Fibroblast of upper back skin (primary cell): ENCODE measurements at regions not wholly inside any gene's neighbourhood (a gene's known extent, or its start where the extent isn't known, plus 50 kb on each side); places are given as distances from the start of the nearest gene placed in this dataset.

Experiments used
- DNase-seq: peaks from one replicate; pipeline ENCODE4 v3.0.0-alpha.2; 2013

DNA sequence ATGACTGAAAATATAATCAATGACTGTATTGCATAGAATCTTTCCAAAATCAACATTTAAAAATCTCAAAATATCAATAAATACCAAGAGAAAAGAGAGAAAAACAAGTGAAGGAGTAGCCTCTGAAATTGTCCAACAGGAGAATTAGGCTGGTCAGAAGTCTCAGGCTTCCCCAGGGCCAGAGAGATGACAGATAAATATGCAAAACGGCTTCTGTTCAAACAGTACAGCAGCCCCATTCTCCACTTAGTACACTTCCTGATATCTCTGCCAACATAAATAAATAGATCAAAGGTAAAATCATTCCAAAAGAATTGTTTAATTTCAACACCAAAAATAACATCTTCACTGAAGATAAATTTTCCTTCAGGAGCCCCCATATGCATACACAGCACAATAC is 204.7 kb upstream of the GABRA2 start:
- no peak for DNase-seq

DNA sequence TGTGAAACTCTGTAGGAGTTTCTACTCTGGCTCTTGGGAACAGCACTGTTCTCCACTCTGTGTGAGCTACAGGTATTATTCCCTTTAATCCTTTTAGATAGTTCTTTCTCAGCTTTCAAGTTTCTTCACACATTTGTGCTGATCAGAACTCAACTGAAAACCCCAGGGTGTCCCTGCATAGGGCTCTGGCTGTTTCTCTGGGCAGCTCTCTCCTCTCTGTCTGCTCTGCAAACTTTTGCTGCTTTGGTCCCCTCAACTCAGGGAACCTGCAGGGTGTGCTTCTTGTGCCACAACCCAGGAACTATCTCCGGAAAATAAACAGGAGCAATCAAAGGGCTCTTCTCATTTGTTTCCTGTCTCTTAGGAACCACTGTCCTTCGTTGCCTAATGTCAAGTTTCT is 196.6 kb upstream of the GABRA2 start:
- DNase-seq: no peak

DNA sequence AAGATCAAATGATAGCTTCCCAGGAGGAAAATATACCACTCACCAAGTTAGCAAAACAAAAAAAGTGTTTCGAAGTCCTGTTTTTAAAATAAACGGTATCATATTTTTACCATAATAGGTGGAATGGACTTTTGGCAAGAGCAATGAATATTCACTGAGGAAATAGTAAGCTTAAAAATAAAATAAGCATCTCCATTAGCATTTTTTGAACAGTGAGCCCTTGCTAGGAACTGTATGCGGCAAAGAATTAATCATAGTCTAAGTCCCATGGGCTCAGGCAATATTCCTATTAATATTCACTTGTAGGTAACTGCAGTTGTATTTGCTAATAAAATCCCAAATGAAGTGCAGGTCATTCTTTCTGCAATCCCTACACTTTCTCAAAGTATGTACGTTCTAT is 191.7 kb upstream of the GABRA2 start:
- no peak for DNase-seq

DNA sequence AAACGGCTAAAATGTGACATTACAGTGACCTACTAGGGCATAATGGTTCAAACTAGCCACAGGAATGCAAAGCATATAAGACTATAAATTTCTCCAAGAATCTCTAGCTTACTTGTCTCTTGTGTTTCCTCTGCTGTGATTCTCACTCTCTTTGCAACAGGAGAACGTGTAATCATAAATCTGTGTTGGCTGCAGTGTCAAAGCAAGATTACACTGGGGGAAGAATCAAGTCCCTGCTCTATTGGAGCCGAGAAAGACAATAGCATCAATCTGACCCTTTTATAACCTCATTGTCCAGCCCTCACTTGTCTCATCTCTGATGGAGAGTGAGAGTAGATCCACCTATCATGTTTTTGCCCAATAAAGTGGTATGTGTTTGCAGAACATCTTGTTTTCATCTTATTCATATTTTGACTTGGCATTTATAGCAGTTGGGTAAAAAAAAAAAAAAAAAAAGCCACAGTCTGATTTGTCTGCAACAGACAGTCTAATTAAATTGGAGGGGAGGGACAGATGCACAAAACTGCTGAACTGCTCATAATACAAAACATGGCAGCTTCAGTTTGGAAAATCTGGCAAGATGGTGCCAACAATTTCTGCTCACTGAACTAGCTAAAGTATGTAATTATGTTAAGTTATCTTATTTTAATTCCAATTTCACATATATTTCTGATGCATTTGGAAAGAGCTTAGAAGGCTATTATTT is 165.0 kb upstream of the GABRA2 start:
- no peak for DNase-seq

DNA sequence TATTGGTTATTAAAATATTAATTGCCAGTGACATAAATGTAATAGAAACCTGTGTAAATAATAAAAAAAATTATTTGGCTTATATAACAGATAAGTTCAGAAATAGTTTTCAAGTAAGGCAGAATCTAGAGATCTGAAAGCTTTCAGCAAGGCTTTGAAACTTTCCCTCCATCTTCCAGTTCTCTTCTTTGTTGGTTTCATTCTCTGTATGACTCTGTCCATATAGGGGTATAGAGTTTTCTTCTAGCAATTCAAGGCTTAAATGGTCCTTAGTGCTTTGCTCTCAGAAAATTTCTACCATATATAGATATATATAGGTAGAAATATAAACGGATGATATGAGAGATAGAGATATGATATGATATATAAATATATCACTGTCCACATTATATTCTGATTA is 160.5 kb upstream of the GABRA2 start:
- no peak for DNase-seq

DNA sequence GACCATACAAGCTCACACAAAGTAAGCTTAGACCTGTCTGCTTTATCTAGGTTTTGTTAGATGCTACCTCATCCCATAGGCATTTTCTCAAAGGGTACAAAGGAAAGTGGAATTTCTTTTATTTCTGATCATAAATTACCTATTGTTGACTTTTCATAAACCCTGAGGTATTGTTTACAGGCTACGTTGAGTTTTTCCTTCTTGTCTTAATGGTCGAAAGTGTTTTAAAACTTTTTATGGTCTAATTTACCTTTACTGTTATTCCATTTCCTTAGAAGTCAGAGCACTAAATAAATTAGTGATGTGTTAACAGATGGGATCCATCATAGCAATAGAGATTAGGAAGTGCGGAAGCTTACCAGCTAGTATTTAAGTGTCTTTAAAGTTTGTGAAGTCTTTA is 159.2 kb upstream of the GABRA2 start:
- no peak for DNase-seq

DNA sequence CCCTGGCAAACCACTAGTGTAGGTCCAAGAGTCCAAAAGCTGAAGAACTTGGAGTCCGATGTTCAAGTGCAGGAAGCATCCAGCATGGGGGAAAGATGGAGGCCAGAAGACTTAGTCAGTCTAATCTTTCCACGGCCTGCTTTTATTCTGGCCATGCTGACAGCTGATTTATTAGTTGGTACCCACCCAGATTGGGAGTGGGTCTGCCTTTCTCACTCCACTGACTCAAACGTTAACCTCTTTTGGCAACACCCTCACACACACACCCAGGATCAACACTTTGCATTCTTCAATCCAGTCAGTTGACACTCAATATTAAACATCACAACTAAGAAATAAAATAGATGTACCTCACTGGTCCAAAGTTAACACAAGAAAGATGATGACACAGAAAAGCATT is 134.8 kb upstream of the GABRA2 start:
- no peak for DNase-seq

DNA sequence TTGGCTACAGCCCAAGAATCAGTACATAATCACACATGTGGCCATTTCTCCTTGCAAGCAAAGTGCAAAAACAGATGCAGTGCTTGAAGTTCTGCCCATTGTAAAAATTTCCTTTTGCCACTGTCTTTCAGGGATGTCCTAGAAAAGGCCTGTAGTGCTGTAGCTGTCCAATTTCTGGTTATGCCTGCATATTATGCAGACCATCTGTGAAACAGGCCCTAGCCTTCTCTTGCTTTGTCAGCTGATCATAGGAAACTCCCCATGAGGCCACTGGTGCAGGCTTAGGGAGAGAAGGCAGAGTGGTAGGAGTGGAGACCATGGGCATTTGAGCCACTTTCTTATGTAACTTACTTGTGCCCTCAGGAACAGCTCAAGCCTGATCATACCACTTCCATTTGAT is 130.4 kb upstream of the GABRA2 start:
- no peak for DNase-seq

DNA sequence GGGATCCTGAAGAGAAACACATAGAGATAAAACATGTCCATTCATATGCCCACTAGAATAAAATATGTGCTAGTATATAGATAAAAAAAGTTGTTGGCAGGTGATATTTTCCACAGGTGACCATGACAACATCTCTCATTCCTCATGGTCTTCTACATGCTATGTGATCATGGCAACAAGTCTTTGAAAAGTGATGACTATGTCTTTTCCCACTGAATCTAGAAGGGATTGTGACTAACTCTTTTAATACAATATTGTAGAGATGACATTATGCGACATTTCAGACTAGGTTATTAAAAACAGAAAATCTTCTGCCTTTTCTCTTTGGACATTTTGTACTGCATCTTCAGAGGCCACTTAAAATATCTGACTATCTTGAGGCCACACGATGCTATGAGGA is 126.0 kb upstream of the GABRA2 start:
- DNase-seq: no peak

DNA sequence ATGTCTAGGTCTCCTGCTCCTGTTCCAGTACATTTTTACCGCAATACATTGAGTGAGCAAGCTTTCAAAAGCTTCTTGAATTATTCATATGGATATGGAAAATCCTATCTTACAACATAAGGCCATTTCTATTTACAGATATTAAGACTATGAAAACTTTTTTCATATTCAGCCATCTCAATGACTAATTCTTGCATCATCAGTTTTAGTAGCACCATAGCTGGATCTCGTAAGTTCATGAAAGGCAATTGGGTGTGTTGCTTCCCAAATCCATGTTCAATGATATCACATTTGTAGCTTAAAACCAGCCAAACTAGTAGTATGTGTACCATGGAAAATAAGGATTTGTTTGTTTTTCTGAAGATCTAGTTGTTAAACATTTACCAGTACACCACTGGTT is 118.3 kb upstream of the GABRA2 start:
- no peak for DNase-seq

DNA sequence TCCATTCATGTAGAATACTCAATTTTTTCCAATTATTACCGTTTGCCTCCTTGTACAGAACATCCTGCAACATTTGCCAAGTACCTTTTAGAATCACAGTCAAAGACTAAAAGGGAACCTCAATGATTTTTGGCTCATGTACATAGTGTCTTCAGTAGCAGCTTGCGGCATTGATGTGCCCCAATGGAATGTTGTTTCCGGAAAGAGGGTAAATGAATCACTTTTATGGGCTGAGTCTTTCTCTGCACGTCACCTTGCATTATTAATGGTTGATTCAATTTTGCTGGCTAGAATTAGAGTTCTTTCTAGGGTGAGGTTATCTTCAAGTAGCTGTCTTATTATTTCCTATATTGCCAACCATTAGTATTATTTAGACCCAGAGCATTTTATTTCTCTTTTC is 116.9 kb upstream of the GABRA2 start:
- peak; percentile 6 for DNase-seq

DNA sequence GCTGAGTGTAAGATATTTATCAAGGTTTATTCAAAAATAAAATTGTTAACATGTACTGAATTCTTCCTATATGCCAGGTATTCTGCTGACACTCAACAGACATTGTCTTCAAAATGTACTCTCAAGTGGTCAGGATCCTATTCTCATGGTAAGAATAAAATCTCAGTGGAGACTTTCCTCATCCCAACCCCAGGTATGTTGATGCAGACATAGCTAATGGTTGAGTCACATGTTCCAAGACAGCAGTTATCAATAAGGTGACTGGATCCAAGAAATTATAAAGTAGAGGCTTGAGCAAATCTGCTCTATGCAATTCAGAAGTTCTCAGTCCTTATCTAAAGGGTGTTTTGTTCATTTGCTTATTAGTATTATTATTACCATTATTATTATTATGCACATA is 115.2 kb upstream of the GABRA2 start:
- DNase-seq: no peak

DNA sequence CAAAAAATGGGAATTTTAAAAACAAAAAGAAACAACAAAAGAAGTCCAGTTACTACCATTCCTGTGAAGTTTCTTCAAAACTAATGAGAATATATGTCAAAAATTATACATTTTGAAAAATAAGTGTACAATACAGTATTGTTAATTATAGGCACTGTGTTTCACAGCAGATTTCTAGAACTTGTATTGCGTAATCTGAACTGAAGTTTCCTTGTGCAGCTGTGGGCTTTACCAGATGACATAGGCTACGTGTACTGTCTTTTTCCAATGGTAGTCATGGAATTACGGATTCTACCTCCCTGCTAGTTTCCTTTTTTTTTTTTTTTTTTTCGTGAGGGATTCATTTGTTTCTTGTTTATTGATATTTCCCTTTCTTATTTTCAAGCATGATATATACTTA is 113.8 kb upstream of the GABRA2 start:
- no peak for DNase-seq

DNA sequence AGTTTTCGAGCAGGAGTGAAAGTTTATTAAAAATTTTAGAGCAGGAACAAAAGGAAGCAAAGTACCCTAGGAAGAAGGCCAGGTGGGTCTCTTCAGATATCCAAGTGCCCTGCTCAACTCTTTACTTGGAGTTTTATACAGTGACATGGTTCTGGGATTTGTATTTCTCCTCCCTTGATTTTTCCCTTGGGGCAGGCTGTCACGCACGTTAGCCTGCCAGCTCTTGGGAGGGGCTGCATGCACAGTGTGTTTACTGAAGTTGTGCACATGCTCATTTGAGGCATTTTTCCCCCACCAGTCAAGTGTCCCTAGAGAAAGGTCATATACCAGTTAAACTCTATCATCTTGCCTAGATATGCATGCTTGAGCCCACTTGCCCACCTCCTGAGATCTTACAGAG is 102.5 kb upstream of the GABRA2 start:
- DNase-seq: no peak

DNA sequence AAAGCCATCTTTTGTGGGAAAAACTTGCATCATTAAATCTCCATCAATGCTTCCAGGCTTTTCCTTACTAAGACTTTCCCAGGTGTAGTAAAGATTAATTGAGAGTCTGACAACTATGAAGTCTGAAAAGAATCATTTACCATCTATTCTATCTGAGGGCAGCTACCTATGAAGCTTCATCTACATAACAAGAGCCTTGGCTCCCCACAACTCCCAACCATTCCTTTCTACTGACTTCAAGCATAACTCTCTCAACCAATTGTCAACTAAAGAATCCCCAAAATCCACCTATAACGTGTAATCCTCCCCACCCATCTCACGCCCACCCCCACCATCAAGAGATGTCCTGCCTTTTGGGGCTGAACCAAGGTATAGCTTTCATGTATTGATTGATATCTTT is 101.5 kb upstream of the GABRA2 start:
- DNase-seq: no peak

DNA sequence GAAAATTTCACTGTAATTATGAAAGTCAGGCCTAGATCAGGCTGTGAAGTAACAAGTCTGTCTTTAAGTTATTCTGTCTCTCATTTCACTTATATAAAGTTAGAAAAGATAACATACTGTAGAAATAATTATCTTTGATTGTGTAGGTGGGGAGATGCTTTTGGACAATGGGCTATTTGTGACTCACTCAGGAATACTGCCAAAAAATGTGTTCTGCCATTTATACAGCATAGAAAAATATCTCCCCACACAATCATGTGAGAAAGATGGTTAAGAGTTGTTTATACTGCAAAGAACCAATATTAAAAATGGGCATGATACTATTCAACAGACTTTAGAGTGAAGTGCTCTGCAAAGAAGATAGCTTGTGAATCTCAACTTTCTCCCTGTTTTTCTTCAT is 95.0 kb upstream of the GABRA2 start:
- no peak for DNase-seq

DNA sequence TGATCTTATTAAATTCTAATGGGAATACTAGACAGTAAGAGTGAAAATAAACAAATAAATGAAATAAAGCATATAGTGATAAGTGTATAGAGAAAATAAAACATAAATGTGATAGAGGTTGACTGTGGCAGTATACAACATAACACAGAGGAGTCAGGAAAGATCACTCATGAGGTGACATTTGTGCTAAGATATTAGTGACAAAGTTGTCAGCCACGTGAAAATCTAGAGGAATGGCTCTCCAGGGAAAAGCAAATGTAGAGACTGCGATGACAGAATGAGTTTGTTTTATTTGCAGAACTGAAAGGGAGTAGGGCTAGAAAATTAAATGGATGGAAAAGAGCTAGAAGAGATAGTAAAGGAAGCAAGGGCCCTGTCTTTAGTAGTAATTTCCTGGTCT is 72.8 kb upstream of the GABRA2 start:
- no peak for DNase-seq

DNA sequence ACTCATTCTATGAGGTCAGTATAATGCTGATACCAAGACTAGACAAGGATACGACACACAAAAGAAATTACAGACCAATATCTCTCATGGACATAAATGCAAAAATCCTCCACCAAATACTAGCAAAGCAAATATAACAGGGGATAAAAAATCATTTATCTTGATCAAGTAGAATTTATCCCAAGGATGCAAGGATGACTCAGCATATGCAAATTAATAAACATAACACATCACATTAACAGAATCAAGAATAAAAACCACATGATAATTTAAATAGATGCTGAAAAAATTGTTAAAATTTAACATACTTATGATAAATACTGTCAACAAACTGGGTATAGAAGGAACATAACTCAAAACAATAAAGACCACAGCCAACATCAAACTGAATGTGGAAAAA is 69.4 kb upstream of the GABRA2 start:
- no peak for DNase-seq

DNA sequence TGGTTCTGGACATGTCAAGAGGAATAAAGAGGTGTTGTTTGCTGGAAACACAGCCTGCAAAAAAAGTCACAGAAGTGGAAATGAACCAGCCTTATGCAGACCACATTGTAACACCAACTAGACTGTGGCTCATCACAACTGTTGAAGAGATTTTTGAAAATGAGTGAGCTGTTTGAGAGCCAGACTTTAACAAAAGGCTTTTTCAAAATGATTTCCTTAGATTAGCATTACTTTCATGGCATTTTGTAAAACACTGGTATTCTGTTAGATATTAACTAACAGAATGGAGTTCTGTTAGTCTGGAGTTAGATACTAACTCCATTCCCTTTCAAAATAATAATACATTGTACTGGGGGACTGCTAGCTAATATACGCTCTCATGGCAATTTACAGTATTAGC is 60.6 kb upstream of the GABRA2 start:
- no peak for DNase-seq

DNA sequence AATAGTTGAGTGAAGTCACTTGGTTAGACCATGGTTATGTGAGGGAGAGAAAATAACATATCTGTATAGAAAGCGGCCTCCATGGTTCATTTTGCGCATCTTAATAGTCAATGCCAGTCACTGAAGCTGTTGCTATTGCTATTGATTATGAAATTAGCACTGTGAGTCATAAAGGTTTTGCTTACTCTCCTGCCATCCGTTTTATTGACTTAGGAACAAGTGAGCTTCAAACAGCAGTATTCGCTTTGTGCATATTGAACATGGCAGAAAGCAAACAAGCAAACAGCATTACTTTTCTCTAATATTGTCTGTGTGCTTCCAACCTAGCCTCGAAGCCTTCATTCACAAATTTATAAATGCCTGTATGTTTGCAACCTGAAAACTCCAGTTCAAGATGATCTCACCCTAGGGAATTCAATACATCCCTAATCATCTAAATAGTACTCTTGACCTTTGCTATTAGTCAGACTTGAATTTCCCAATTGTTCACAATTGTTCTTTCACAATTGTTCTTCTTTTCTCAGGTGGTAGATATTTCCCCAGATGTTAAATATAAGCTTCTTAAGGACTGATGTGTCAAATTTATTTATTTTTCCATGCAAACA is 55.9 kb upstream of the GABRA2 start:
- DNase-seq: no peak

DNA sequence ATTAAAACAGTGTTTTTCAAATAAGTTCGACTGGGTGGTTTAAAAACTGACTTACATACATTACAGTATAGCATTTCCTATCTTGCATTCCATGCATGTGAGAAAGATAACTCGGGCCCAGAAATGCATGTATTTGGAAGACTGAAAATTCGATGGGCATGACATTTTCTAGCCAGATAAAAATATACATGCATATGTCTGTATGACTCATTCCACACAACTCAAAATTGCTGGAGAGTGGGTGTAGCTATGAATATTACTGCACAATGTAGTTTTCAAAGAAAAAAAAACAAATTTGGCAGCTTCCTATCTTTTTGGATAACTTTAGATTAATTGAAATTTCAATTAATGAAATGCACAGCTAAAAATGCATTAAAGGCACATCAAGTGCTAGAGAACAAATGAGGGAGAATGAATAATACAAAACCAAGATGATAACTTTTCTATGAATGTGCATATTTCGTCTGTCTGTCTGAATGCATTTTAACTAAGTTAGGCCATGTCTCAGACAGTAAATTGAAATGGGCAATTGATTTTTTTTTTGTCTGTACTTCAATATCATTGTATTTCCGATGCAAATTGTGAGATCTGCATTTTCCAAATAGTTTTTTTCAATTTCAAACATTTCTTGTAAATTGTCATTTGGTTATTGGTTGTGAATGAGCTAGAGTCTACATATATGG is 54.5 kb upstream of the GABRA2 start:
- DNase-seq: no peak

DNA sequence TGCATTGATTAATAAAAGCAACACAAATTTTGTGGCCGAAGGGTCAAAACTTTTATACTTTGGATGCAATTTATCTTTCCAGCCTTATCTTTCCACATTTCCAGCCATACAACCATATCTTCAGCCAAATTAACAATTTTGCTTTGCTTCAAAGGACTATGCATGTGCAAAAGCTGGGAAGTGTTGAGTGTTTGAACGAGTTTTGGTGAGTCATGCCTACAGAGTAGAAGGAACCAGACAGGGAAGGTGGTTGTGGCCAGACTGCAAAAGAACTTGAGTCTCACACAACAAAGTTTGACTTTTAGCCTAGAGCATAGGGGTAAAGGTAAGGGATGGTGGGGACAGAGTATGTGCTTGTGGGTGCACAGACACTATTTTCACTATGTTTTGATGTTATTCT is 53.0 kb upstream of the GABRA2 start:
- DNase-seq: no peak

DNA sequence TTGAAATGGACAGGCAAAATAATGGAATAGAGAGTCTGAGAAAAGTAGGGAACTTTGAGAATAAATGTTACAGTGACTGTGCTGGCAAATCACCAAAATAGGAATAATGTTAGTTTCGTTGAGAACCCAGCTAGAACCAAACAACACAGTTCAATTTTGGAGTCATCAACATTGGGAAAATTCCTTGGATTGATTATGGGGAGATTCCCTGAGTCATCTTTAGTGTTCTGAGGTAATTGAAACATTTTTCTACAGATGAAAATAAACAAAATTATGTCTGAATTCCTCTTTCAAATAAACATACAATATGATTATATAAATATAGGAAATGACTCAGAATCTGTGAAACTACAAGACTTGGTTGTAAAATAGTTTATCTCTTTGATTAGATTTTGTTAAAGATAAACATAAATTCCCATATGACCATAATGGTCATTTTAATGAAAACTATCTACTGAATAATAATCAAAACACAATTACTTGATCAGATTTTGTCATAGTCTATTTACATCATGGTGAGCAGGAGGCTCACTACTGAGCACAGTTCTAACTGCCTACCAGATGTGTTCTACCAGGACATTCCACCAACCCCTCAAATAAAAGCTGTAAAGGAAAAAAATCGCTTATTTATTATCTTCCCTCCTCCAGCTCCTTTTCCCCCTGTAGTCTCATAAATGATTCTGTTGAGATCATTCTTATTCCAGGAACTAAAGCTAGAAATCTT is 51.4 kb upstream of the GABRA2 start:
- no peak for DNase-seq
